GM12892 (cell line): ENCODE measurements at regions not wholly inside any gene's neighbourhood (a gene's known extent, or its start where the extent isn't known, plus 50 kb on each side); places are given as distances from the start of the nearest gene placed in this dataset.

Source experiments
- DNase-seq: peaks from one replicate; pipeline ENCODE4 v3.0.0; 2011; ENCODE audit not compliant: insufficient read length
- FAIRE-seq: peaks from 2 replicates; lab custom pipeline; 2011; peaks lifted over from hg19 to GRCh38; lab: Jason Lieb, UNC
- POLR2A ChIP-seq: IDR thresholded peaks from 2 replicates; pipeline ENCODE4 v1.6.1; 2011; ENCODE audit warnings: low read depth, low read length, control low read depth
- POLR2AphosphoS5 ChIP-seq: IDR thresholded peaks from 2 replicates; pipeline ENCODE4 v1.6.1; 2011; ENCODE audit warnings: low read depth, low read length, control low read depth
- TAF1 ChIP-seq: IDR thresholded peaks from 2 replicates; pipeline ENCODE4 v1.6.1; 2011; ENCODE audit warnings: low read depth, mild to moderate bottlenecking, control low read depth, low read length, borderline replicate concordance

DNA sequence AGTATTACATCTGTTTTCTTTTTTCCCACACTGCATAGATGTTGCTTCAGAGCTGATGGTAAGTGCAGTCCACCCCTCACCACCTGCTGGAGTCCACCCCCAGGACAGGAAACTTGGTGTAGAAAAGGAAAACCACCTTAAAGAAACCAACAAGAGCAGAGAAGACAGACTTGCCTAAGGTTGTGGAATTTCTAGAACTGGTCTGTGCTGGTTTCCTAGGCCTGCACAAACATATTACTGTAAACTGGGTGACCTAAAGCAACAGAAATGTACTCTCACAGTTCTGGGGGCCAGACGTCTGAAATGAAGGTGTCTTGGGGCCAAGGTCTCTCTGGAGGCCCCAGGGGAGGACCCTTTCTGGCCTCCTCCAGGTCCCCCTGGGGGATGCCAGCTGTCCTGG lies 293.4 kb upstream of the IRX1 start:
- TF ChIP-seq POLR2AphosphoS5 (no peak), POLR2A (no peak), TAF1 (no peak)
- DNase-seq = no peak
- FAIRE-seq = no peak

DNA sequence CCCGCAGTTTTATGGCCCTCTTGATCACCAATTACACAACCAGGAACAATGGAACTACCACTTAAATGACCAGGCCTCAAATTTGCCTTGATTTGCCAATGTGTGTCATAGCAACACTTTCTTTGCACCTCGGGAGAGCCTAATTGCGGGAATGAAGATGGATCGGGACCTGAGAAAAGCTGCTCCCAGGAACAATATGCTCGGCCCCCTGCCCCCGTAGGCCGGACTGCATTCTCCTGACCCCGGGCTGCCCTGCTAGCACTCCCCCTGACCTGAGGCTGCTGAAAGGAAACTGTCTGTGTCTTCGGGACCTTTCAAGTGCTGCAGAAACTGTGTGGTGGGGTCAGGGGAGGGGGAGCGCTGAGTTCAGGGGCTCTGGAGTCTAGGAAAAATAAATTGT lies 294.3 kb upstream of the IRX1 start:
- TF ChIP-seq TAF1 (no peak), POLR2A (no peak), POLR2AphosphoS5 (no peak)
- DNase-seq (no peak), FAIRE-seq (no peak)

DNA sequence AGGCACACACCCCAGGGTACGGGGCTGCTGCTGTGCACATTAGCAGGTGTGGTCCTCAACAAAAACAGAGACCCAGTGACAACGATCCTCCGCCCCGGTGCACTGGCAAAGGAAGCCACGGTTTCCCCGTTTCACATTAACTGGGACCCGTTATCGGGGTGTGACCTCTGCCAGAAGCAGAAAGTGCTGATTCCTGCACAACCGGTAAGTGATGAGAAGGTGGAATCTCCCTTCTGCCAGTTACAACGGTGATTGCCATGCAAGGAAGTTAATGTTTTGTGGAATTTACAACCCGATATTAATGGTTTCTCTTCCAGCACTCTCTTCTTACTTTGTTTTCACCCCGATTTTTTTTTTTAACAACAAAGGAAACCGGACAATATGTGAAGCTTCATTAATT lies 294.9 kb upstream of the IRX1 start:
- FAIRE-seq = no peak
- TF ChIP-seq POLR2AphosphoS5 = no peak
- TF ChIP-seq POLR2A = no peak
- no peak for TF ChIP-seq TAF1
- no peak for DNase-seq

DNA sequence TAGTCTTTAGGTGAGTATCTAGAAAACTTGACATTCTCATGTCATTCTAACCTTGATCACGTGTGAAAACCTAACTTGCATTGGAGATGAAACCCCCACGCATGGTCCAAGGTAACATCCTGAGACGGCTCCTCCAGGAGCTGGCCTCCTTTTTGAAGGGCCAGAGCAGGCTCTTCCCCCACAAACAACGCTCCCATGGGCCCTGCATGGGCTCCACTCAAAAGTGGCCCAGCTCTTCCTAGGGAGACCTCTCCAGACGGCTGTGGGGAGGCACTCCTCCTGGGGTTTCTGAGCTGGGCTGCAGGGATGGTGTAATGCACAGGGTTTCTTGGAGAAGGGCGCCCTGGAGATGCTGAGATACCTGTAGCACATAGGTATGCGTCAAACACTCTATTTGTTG lies 296.2 kb upstream of the IRX1 start:
- DNase-seq = no peak
- no peak for FAIRE-seq
- TF ChIP-seq POLR2AphosphoS5 = no peak
- no peak for TF ChIP-seq TAF1
- TF ChIP-seq POLR2A = no peak

DNA sequence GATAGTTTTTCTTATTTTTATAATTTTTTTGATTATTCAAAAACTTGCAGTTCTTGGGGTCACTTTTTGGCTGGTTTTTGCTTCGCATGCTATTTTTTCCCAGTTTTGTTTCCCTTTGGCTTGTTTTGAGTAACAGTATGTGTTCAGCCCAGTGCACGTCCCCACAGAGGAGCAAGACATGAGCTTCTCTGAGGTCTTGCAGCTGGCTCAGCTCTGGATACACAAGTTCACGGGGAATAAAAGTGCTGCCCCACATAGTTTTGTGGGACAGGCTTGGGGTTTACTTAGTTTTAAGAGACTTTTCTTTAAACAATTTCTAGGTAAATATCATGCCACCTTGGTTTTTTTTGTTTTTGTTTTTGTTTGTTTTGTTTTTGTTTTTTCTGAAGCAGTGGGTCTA lies 297.8 kb upstream of the IRX1 start:
- DNase-seq (no peak), FAIRE-seq (no peak)
- TF ChIP-seq POLR2A (no peak), POLR2AphosphoS5 (no peak)

DNA sequence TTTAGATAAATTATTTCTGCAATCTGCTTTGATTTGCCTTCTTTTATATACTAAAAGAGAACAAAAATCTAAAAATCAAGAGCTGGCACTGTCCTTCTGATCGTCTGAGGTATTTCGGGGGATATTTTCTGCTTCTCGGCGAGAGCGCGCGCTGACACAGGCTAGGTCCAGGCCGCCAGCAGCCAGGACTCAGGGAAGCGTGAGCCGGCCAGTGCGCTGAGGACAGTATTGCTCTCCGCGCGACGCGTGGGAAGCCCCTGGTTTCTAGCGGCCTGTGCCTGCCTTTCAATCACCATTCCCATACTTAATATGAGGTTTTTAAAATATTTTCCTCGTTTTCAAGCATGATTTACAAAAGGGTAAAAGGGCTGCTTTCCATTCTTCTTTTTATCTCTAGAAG lies 307.3 kb upstream of the IRX1 start:
- TF ChIP-seq POLR2A (no peak), POLR2AphosphoS5 (no peak), TAF1 (no peak)
- FAIRE-seq (no peak), DNase-seq (no peak)

DNA sequence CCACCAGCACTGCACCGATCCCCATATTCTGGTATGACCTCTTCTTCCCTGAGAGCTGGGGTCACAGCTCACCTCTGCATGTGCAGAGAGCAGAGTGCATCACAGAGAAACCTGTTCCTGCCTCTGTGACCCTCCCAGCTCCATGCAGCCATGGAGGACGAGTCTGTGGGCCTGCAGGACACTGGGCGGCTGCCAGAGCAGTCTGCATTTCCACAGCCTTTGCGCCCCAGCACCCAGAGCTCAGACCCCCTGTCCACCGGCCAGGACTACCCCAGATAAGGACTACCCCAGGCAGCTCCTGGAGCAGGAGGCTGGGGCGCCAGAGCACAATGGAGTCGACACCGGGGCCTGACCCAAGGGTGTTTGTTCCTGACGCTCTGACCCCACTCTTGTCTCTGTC lies 308.1 kb upstream of the IRX1 start:
- FAIRE-seq = no peak
- DNase-seq = no peak
- TF ChIP-seq TAF1 (no peak), POLR2AphosphoS5 (no peak), POLR2A (no peak)

DNA sequence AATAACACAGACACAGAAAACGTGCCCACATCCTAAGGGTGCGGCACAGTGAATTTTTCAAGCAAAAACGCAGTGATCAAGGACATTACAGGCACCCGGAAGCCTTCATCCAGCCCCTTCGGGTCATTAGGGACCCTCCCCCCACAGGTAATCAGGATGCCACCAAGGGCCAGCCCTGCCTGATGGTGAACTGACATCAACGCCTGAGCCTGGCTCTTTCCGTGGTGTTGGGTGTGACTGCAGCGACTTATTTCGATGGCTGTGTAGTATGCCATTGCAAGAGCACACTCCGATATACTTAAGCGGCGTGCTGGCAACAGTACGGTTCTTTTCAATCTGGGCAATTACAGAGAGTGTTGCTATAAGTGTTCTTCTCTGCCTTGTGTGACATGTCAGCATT lies 310.0 kb upstream of the IRX1 start:
- DNase-seq (no peak), FAIRE-seq (no peak)
- TF ChIP-seq TAF1 (no peak), POLR2A (no peak), POLR2AphosphoS5 (no peak)

DNA sequence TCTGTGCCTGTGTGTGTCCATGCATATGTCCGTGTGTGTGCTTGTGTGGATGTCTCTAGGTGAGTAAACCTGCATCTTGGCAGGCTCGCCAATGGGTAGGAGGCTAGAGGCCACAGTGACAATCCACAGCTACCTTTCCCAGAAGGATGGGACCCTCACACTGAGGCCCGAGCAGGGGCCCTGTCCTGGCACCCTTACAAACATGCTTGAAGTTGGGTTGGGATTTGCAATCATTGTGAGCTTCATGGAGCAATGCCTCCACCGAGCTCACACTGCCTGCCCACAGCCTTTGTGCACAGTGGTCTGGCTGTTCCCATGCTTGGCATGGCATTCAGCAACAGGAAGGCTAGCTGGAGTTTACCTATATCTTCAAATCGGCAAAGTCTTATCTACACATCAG lies 311.1 kb upstream of the IRX1 start:
- TF ChIP-seq TAF1 (no peak), POLR2A (no peak), POLR2AphosphoS5 (no peak)
- DNase-seq (no peak), FAIRE-seq (no peak)

DNA sequence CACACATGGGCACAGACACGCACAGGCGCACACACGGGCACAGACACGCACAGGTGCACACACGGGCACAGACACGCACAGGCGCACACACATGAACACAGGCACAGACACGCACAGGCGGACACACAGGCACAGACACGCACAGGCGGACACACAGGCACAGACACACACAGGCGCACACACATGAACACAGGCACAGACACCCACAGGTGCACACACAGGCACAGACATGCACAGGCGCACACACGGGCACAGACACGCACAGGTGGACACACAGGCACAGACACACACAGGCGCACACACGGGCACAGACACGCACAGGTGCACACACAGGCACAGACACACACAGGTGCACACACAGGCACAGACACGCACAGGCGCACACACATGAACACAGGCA lies 312.8 kb upstream of the IRX1 start:
- TF ChIP-seq TAF1 (no peak), POLR2A (no peak), POLR2AphosphoS5 (no peak)
- no peak for FAIRE-seq
- no peak for DNase-seq

DNA sequence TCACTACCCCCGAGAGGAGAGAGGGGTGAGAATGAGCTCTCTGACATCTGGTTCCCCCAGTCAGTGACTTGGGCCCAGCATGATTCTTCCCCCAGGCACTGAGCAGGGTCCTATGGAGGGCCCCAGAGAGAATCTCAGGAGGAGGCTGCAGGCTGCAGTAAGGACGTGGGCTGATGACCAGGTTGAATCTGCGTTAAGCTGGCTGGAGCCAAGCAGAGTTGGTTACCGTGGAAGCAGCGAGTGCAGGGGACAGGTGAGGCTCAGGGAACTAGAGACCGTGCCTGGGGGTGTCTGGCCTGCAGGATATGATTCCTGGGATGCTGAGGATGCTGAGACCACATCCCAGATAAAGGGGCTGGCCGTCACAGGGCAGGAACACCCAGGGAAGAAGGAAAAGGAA lies 314.3 kb upstream of the IRX1 start:
- TF ChIP-seq TAF1 (no peak), POLR2A (no peak), POLR2AphosphoS5 (no peak)
- FAIRE-seq (no peak), DNase-seq (no peak)

DNA sequence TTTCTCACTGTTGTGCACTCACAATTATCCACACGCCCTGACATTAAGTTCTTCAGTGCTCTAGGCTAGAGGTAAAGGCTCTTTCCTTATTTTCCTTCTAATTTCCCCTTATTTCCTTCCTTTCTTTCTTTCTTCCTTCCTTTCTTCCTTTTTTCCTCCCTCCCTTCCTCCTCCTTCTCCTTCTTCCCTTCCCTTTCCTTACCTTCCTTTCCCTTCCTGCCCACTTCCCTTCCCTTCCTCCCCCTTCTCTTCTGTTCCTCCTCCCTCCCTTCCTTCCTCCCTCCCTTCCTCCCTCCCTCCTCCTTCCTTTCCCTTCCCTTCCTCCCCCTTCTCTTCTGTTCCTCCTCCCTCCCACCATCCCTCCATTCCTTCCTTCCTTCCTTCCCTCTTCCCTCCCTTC lies 317.0 kb upstream of the IRX1 start:
- FAIRE-seq (no peak), DNase-seq (no peak)
- TF ChIP-seq POLR2AphosphoS5 (no peak), POLR2A (no peak), TAF1 (no peak)
